ENCODE measurements at regions not wholly inside any gene's neighbourhood (a gene's known extent, or its start where the extent isn't known, plus 50 kb on each side); places are given as distances from the start of the nearest gene placed in this dataset.

DNA sequence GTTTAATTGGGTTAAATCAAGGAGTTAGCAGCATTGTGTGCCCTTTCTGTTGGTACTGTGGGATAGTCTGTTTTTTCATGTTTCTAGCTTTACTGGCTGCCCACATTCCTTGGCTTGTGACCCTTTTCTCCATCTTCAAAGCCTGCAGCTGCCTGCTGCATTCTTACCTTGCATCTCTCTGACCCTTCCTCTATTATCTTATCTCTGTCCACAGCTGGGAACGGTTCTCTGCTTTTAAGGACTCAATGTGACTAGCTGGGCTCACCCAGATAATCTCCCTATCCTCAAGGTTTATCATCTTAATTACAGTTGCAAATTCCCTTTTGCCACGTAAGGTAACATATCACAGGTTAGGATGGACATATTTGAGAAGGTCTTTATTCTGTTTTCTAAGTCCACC lies 199.7 kb downstream of the KCNS3 start:
- TF ChIP-seq POLR2AphosphoS5 (IDR thresholded peaks at IDR 0.05): no peak
- TF ChIP-seq CTCF (IDR thresholded peaks at IDR 0.05): no peak

All from suprapubic skin (tissue), 3 donors.